ENCODE measurements at regions not wholly inside any gene's neighbourhood (a gene's known extent, or its start where the extent isn't known, plus 50 kb on each side); places are given as distances from the start of the nearest gene placed in this dataset.
"Not testable (repeated sequence)": the region's sequence is repeated elsewhere in the genome, so short reads cannot be mapped to it uniquely, and the experiment has no call there.

DNA sequence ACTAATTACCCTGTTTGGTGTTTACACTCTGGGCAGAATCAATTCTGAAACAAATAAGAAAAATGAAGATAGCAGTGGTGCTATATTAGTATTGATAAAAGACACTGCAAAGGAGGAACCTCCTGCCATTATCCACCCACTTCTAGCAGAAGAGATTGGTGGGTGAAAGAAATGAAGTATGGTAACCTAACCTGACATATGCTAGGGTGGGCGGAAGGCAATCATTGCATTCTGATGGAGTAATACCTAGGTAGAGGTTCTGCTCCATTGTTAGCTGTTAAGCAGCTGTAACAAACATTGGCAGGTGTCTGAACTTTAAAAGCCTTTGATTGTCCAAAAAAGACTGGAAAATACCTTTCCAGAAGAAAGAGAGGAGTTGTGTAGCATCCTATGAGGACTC, 95.9 kb downstream of the OTUD1 start:
- no peaks in the 10 kb centered on the region for H3K36me3 Mint-ChIP-seq
- H3K27ac Mint-ChIP-seq, result no peak overlapping the region
- no peak for DNase-seq (ENCODE audit: extremely low spot score, unreplicated experiment)
- H3K27me3 Mint-ChIP-seq, result peaks cover 18% of the 10 kb centered on the region
- H3K9me3 Mint-ChIP-seq, result no peaks in the 10 kb centered on the region
- TF ChIP-seq, protein P1, sequence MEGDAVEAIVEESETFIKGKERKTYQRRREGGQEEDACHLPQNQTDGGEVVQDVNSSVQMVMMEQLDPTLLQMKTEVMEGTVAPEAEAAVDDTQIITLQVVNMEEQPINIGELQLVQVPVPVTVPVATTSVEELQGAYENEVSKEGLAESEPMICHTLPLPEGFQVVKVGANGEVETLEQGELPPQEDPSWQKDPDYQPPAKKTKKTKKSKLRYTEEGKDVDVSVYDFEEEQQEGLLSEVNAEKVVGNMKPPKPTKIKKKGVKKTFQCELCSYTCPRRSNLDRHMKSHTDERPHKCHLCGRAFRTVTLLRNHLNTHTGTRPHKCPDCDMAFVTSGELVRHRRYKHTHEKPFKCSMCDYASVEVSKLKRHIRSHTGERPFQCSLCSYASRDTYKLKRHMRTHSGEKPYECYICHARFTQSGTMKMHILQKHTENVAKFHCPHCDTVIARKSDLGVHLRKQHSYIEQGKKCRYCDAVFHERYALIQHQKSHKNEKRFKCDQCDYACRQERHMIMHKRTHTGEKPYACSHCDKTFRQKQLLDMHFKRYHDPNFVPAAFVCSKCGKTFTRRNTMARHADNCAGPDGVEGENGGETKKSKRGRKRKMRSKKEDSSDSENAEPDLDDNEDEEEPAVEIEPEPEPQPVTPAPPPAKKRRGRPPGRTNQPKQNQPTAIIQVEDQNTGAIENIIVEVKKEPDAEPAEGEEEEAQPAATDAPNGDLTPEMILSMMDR (conservative IDR thresholded peaks at IDR 0.05), result no peak
- no peaks in the 10 kb centered on the region for H3K4me1 Mint-ChIP-seq (ENCODE audit: unreplicated experiment)
- no peak overlapping the region for H3K4me3 Mint-ChIP-seq

DNA sequence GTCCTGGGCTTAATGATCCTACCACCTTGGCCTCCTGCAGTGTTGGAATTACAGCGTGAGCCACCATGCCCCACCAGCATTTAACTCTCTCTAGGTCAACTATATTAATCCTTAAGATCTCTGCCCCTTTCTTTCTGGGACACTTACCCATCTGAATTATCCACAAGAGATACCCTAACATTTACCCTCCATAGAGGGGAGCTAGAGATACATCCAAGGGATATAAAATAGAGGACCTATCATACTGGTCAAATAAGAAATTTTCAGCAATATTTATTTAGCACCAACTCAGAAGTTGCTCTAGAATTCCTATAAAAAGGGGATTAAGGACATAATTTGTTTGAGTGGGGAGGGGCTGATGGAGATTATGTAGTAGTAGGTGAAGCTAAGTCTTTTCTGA, 96.5 kb downstream of the OTUD1 start:
- Mint-ChIP-seq H3K27ac (no peak overlapping the region), H3K9me3 (no peaks in the 10 kb centered on the region), H3K4me1 (ENCODE audit: unreplicated experiment) (peaks cover 2% of the 10 kb centered on the region), H3K4me3 (no peak overlapping the region), H3K27me3 (peaks cover 18% of the 10 kb centered on the region), H3K36me3 (no peaks in the 10 kb centered on the region)
- DNase-seq (ENCODE audit: extremely low spot score, unreplicated experiment), result no peak
- TF ChIP-seq, protein P1 (conservative IDR thresholded peaks at IDR 0.05), result no peak

DNA sequence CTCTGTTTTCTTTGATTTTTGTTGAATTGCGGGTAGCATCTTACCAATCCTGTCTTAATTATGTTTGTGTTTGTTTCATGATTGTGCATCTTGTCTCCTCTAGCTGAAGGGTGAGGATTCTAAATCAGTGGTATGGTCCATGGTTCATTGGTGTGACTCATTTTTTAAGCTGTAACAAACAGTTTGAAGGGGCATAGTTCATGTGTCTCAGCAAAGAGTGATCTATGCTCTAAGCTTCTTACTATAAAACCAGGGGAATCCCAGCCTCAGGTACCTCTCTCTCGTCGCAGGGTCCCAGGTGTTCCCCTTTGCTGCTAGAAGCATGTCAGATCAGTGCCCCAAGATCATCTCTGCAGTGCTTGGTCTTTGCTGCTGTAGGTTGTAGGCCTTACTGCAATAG, 100.1 kb downstream of the OTUD1 start:
- TF ChIP-seq, protein P1 (conservative IDR thresholded peaks at IDR 0.05), result no peak
- H3K4me3 Mint-ChIP-seq, result no peak overlapping the region
- no peaks in the 10 kb centered on the region for H3K9me3 Mint-ChIP-seq
- H3K4me1 Mint-ChIP-seq (ENCODE audit: unreplicated experiment), result peaks cover 3% of the 10 kb centered on the region
- DNase-seq (ENCODE audit: extremely low spot score, unreplicated experiment), result no peak
- H3K27ac Mint-ChIP-seq, result no peak overlapping the region
- peaks cover 4% of the 10 kb centered on the region for H3K27me3 Mint-ChIP-seq
- H3K36me3 Mint-ChIP-seq, result no peaks in the 10 kb centered on the region

DNA sequence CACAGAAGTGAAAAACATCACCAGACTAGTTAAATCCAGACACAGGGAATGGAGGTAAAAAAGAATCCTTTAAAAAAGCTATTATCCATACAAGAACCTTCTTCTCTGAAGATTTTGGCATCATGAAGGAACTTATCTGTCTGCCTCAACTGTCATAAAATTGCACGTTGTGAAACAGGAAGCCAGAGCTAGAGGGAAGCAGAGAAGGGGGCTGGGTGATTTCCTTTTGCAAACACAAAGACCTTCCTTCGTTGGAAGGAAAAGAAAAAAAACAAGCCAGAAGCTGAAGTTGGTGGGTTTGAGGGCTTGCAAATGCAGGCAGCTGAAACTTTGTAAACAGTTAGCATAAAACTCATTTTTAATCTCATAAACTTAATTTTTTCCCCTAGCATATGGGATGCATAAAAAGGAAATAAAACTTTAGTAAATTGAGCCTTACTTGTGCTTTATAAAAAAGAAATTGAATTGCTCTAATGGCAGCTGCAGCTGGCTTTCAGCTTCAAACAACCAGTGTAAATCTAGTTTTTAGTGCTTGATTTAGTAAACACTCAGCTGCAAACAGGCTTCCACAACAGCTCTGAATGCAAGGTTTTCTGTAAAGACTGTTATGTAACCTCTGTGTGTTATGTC, 101.6 kb downstream of the OTUD1 start:
- no peak for DNase-seq (ENCODE audit: extremely low spot score, unreplicated experiment)
- peaks cover 3% of the 10 kb centered on the region for H3K4me1 Mint-ChIP-seq (ENCODE audit: unreplicated experiment)
- H3K9me3 Mint-ChIP-seq, result no peaks in the 10 kb centered on the region
- H3K27ac Mint-ChIP-seq, result no peak overlapping the region
- TF ChIP-seq, protein P1 (conservative IDR thresholded peaks at IDR 0.05), result no peak
- no peaks in the 10 kb centered on the region for H3K27me3 Mint-ChIP-seq
- H3K36me3 Mint-ChIP-seq, result no peaks in the 10 kb centered on the region
- no peak overlapping the region for H3K4me3 Mint-ChIP-seq

DNA sequence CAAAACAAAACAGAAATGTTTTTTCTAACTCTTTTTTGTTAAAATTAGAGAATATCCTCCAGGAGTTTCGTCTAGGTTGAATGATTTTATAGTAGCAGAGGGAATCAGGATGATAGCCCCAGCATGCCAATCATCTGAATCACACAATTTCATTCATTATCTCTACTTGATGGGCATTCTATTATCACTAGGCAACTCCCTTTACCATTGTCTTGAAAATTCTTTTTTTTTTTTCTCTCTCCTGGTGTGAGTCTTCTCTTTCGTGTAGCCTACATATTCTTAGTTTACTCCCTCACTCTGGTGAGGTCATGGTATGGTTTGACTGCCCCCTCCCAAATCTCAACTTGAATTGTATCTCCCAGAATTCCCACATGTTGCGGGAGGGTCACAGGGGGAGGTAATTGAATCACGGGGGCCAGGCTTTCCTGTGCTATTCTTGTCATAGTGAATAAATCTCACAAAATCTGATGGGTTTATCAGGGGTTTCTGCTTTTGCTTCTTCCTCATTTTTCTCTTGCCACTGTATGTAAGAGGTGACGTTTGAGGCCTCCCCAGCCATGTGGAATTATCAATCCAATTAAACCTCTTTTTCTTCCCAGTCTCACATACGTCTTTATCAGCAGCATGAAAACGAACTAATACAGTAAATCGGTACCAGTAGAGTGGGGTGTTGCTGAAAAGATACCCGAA, 105.0 kb downstream of the OTUD1 start:
- H3K9me3 Mint-ChIP-seq, result peaks cover 5% of the 10 kb centered on the region
- DNase-seq (ENCODE audit: extremely low spot score, unreplicated experiment), result no peak
- peaks cover 4% of the 10 kb centered on the region for H3K27me3 Mint-ChIP-seq
- peaks cover 3% of the 10 kb centered on the region for H3K4me1 Mint-ChIP-seq (ENCODE audit: unreplicated experiment)
- TF ChIP-seq, protein P1 (conservative IDR thresholded peaks at IDR 0.05), result no peak
- H3K27ac Mint-ChIP-seq, result no peak overlapping the region
- H3K4me3 Mint-ChIP-seq, result no peak overlapping the region
- no peaks in the 10 kb centered on the region for H3K36me3 Mint-ChIP-seq

DNA sequence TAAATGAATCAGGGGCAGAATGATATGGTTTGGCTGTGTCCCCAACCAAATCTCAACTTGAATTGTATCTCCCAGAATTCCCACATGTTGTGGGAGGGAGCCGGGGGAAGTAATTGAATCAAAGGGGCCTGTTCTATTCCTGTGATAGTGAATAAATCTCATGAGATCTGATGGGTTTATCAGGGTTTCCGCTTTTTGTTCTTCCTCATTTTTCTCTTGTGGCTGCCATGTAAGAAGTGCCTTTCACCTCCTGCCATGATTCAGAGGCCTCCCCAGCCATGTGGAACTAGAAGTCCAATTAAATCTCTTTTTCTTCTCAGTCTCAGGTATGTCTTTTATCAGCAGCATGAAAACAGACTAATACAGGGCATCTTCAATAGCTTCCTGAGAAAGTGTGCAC, 107.0 kb downstream of the OTUD1 start:
- H3K4me3 Mint-ChIP-seq; H3K9me3 Mint-ChIP-seq; H3K27ac Mint-ChIP-seq; DNase-seq (ENCODE audit: extremely low spot score, unreplicated experiment); H3K4me1 Mint-ChIP-seq (ENCODE audit: unreplicated experiment); H3K36me3 Mint-ChIP-seq; H3K27me3 Mint-ChIP-seq: not testable (repeated sequence)

Data from type B pancreatic cell (in vitro differentiated cells).